Smooth muscle cell (in vitro differentiated cells): ENCODE measurements at regions not wholly inside any gene's neighbourhood (a gene's known extent, or its start where the extent isn't known, plus 50 kb on each side); places are given as distances from the start of the nearest gene placed in this dataset.

Source experiments
- DNase-seq: peaks from one replicate; lab custom pipeline; 2025; ENCODE audit not compliant: unreplicated experiment; lab: John Stamatoyannopoulos, UW
- H2AFZ ChIP-seq: fragments of 200-600 bp; sonication (generic); 2 replicates; pipeline ENCODE4 v1.6.0; 2016; ENCODE audit warnings: antibody characterized with exemption, low read depth, mild to moderate bottlenecking
- H3F3A ChIP-seq: fragments of 200-600 bp; sonication (generic); 2 replicates; pipeline ENCODE4 v1.6.0; 2017; ENCODE audit warnings: antibody characterized with exemption, low read depth
- H3K27ac ChIP-seq: fragments of 200-600 bp; sonication (generic); 2 replicates; pipeline ENCODE4 v1.5.1; 2016; ENCODE audit warnings: low read depth, mild to moderate bottlenecking
- H3K27me3 ChIP-seq: fragments of 200-600 bp; sonication (generic); 2 replicates; pipeline ENCODE4 v1.6.1; 2016; ENCODE audit warnings: low read depth, mild to moderate bottlenecking
- H3K36me3 ChIP-seq: fragments of 200-600 bp; sonication (generic); 2 replicates; pipeline ENCODE4 v1.5.1; 2016; ENCODE audit warnings: low read depth
- H3K4me1 ChIP-seq: fragments of 200-600 bp; sonication (generic); 2 replicates; pipeline ENCODE4 v1.5.1; 2016; ENCODE audit warnings: low read depth
- H3K4me2 ChIP-seq: fragments of 200-600 bp; sonication (generic); 2 replicates; pipeline ENCODE4 v1.6.0; 2016; ENCODE audit warnings: mild to moderate bottlenecking
- H3K4me3 ChIP-seq: fragments of 200-600 bp; sonication (generic); 2 replicates; pipeline ENCODE4 v1.5.1; 2016; ENCODE audit warnings: mild to moderate bottlenecking
- H3K79me2 ChIP-seq: fragments of 200-600 bp; sonication (generic); 2 replicates; pipeline ENCODE4 v1.6.0; 2016; ENCODE audit warnings: low read depth, mild to moderate bottlenecking
- H3K9ac ChIP-seq: fragments of 200-600 bp; sonication (generic); 2 replicates; pipeline ENCODE4 v1.6.0; 2016; ENCODE audit warnings: low read depth
- H3K9me3 ChIP-seq: fragments of 200-600 bp; sonication (generic); replicated peaks from 2 replicates; pipeline ENCODE4 v1.5.1; 2016; ENCODE audit warnings: low read depth
- H4K20me1 ChIP-seq: fragments of 200-600 bp; sonication (generic); 2 replicates; pipeline ENCODE4 v1.6.0; 2016; ENCODE audit warnings: low read depth
- WGBS: methylation state at CpG from one replicate; pipeline ENCODE4 v1.1.7; 2016; ENCODE audit warnings: low lambda C conversion rate; 5-methylcytosine and 5-hydroxymethylcytosine counted together
- TF ChIP-seq, protein P1 (sequence below): fragments of 200-600 bp; sonication (generic); IDR thresholded peaks from 2 replicates; pipeline ENCODE4 v1.5.1; 2017; ENCODE audit warnings: borderline replicate concordance, mild to moderate bottlenecking, antibody characterized with exemption; ENCODE audit not compliant: insufficient read depth, poor library complexity, severe bottlenecking

- WGBS: over 99% methylated on average over 4 of the region's 4 CpGs
- DNase-seq: no peak
- no peak overlapping the region for H3K4me3 ChIP-seq
- no peaks in the 10 kb centered on the region for H3K27me3 ChIP-seq
- no peaks in the 10 kb centered on the region for H3K36me3 ChIP-seq
- H3K9me3 ChIP-seq: no peaks in the 10 kb centered on the region
- H2AFZ ChIP-seq: no peak overlapping the region
- no peak overlapping the region for H3K27ac ChIP-seq
- no peaks in the 10 kb centered on the region for H4K20me1 ChIP-seq
- no peaks in the 10 kb centered on the region for H3K79me2 ChIP-seq
- no peak overlapping the region for H3K4me2 ChIP-seq
- H3F3A ChIP-seq: no peaks in the 10 kb centered on the region
- TF ChIP-seq, protein P1, sequence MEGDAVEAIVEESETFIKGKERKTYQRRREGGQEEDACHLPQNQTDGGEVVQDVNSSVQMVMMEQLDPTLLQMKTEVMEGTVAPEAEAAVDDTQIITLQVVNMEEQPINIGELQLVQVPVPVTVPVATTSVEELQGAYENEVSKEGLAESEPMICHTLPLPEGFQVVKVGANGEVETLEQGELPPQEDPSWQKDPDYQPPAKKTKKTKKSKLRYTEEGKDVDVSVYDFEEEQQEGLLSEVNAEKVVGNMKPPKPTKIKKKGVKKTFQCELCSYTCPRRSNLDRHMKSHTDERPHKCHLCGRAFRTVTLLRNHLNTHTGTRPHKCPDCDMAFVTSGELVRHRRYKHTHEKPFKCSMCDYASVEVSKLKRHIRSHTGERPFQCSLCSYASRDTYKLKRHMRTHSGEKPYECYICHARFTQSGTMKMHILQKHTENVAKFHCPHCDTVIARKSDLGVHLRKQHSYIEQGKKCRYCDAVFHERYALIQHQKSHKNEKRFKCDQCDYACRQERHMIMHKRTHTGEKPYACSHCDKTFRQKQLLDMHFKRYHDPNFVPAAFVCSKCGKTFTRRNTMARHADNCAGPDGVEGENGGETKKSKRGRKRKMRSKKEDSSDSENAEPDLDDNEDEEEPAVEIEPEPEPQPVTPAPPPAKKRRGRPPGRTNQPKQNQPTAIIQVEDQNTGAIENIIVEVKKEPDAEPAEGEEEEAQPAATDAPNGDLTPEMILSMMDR: no peak
- no peaks in the 10 kb centered on the region for H3K4me1 ChIP-seq
- H3K9ac ChIP-seq: no peak overlapping the region
These were observed 137.9 kb upstream of the F3 start for GRCh38 chr1:94679332-94680038.

- H3K79me2 ChIP-seq: no peaks in the 10 kb centered on the region
- H3K9me3 ChIP-seq: no peaks in the 10 kb centered on the region
- H3K4me2 ChIP-seq: no peak overlapping the region
- no peak overlapping the region for H3K9ac ChIP-seq
- no peak overlapping the region for H3K27ac ChIP-seq
- H3K36me3 ChIP-seq: no peaks in the 10 kb centered on the region
- no peaks in the 10 kb centered on the region for H4K20me1 ChIP-seq
- no peaks in the 10 kb centered on the region for H3K4me1 ChIP-seq
- TF ChIP-seq, protein P1: no peak
- WGBS: 95% methylated on average over 11 of the region's 11 CpGs
- no peak overlapping the region for H2AFZ ChIP-seq
- no peaks in the 10 kb centered on the region for H3K27me3 ChIP-seq
- peaks cover 8% of the 10 kb centered on the region for H3F3A ChIP-seq
- DNase-seq: no peak
- H3K4me3 ChIP-seq: no peak overlapping the region
These were observed 136.8 kb upstream of the F3 start for GRCh38 chr1:94678202-94678848.

GRCh38 chr1:94677714-94678113 is 136.2 kb upstream of the F3 start:
- H3K9ac ChIP-seq: no peak overlapping the region
- no peaks in the 10 kb centered on the region for H3K79me2 ChIP-seq
- no peak overlapping the region for H3K4me2 ChIP-seq
- no peak overlapping the region for H3K27ac ChIP-seq
- no peaks in the 10 kb centered on the region for H3K36me3 ChIP-seq
- TF ChIP-seq, protein P1: no peak
- H3K9me3 ChIP-seq: no peaks in the 10 kb centered on the region
- no peak for DNase-seq
- peaks cover 10% of the 10 kb centered on the region for H3F3A ChIP-seq
- H3K27me3 ChIP-seq: no peaks in the 10 kb centered on the region
- H3K4me3 ChIP-seq: no peak overlapping the region
- no peaks in the 10 kb centered on the region for H4K20me1 ChIP-seq
- no peaks in the 10 kb centered on the region for H3K4me1 ChIP-seq
- 85% methylated on average over 7 of the region's 7 CpGs for WGBS
- H2AFZ ChIP-seq: no peak overlapping the region
